ENCODE measurements at regions not wholly inside any gene's neighbourhood (a gene's known extent, or its start where the extent isn't known, plus 50 kb on each side); places are given as distances from the start of the nearest gene placed in this dataset.

- TF ChIP-seq EP300 (IDR thresholded peaks at IDR 0.05; ENCODE audit: borderline replicate concordance) (no peak), REST (IDR thresholded peaks at IDR 0.05; ENCODE audit: low read depth) (no peak), YY1 (IDR thresholded peaks at IDR 0.05; ENCODE audit: low read depth) (no peak), TAF1 (IDR thresholded peaks at IDR 0.05; ENCODE audit: low read depth) (no peak), RAD21 (IDR thresholded peaks at IDR 0.05; ENCODE audit: low read depth) (no peak), USF1 (IDR thresholded peaks at IDR 0.05) (no peak), TEAD4 (IDR thresholded peaks at IDR 0.05) (no peak), FOXM1 (IDR thresholded peaks at IDR 0.05; ENCODE audit: borderline replicate concordance, low read depth) (no peak), MAX (IDR thresholded peaks at IDR 0.05) (no peak)
Measured at GRCh38 chr12:28601570-28602058, 411.4 kb downstream of the CCDC91 start.

Data from Ishikawa (cell line).